K562 (cell line): ENCODE measurements at regions not wholly inside any gene's neighbourhood (a gene's known extent, or its start where the extent isn't known, plus 50 kb on each side); places are given as distances from the start of the nearest gene placed in this dataset.

Experiments
- KDM5B ChIP-seq: fragments of 200-600 bp; sonication (generic); IDR thresholded peaks from 2 replicates; pipeline ENCODE4 v1.6.1; 2012; ENCODE audit warnings: low read depth, mild to moderate bottlenecking, moderate library complexity, low read length, control low read depth, inconsistent platforms; ENCODE audit not compliant: insufficient replicate concordance
- NR2C1 ChIP-seq, 2 experiments: fragments of 450-650 bp; IDR thresholded peaks; 2 replicates each; pipeline ENCODE4 v1.6.1; 2017; ENCODE audit warnings: mild to moderate bottlenecking in 2 of 2, antibody characterized with exemption in 1 of 2, inconsistent platforms in 1 of 2, missing compliant biosample characterization in 1 of 2, missing genetic modification characterization in 1 of 2
- ZNF274 ChIP-seq: IDR thresholded peaks from 2 replicates; pipeline ENCODE4 v1.6.1; 2011; ENCODE audit warnings: low read depth, mild to moderate bottlenecking, low read length, moderate library complexity, borderline replicate concordance
- ZNF280B ChIP-seq: fragments of 250-450 bp; sonication (Bioruptor Pico); IDR thresholded peaks from 2 replicates; pipeline ENCODE4 v1.5.1; 2021; ENCODE audit warnings: mild to moderate bottlenecking
- ZNF407 ChIP-seq: fragments of 450-650 bp; IDR thresholded peaks from 2 replicates; pipeline ENCODE4 v1.6.1; 2016; ENCODE audit warnings: low read depth

DNA sequence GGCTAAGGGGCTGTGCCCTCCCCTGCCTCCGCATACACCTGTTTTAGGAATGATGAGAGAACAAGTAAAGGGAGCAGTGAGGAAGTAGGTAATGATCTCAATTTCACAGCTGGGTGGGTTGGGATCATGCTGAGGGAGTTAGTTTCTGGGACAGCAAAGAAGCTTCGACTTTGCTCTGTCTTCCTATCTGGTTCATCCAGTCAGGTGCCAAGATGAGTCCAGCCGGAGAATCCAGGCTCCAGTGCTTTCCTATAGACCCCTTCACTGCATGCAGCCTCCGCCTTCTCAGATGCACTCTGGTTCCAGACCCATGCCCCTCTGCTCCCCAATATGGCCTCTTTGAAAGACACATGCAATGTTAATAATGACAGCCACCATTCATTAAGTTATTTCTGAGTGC, 119.1 kb upstream of the NCAM1 start (continued):
- no peak for TF ChIP-seq ZNF407
- no peak for TF ChIP-seq ZNF280B (CRISPR knock-in tag)
- no peak for TF ChIP-seq KDM5B
- no peak for TF ChIP-seq ZNF274
- no peak for TF ChIP-seq NR2C1 (IDR thresholded peaks at IDR 0.05)
- no peak for TF ChIP-seq NR2C1 (tag; IDR thresholded peaks at IDR 0.05)
